Ishikawa (cell line): ENCODE measurements at regions not wholly inside any gene's neighbourhood (a gene's known extent, or its start where the extent isn't known, plus 50 kb on each side); places are given as distances from the start of the nearest gene placed in this dataset.

Source experiments
- CEBPB ChIP-seq: IDR thresholded peaks from 2 replicates; pipeline ENCODE4 v1.6.1; 2012
- CREB1 ChIP-seq: IDR thresholded peaks from 2 replicates; pipeline ENCODE4 v1.6.1; 2012; ENCODE audit warnings: low read depth
- EGR1 ChIP-seq: IDR thresholded peaks from 2 replicates; pipeline ENCODE4 v1.6.1; 2012
- EP300 ChIP-seq: IDR thresholded peaks from 2 replicates; pipeline ENCODE4 v1.6.1; 2012; ENCODE audit warnings: borderline replicate concordance
- FOXM1 ChIP-seq: IDR thresholded peaks from 2 replicates; pipeline ENCODE4 v1.6.1; 2012; ENCODE audit warnings: low read depth, borderline replicate concordance
- MAX ChIP-seq: IDR thresholded peaks from 2 replicates; pipeline ENCODE4 v1.6.1; 2012
- NFIC ChIP-seq: IDR thresholded peaks from 2 replicates; pipeline ENCODE4 v1.6.1; 2012
- RAD21 ChIP-seq: IDR thresholded peaks from 2 replicates; pipeline ENCODE4 v1.6.1; 2012; ENCODE audit warnings: low read depth
- TAF1 ChIP-seq: IDR thresholded peaks from 2 replicates; pipeline ENCODE4 v1.6.1; 2012; ENCODE audit warnings: low read depth, mild to moderate bottlenecking
- TCF12 ChIP-seq: IDR thresholded peaks from 2 replicates; pipeline ENCODE4 v1.6.1; 2012; ENCODE audit warnings: low read depth
- TEAD4 ChIP-seq: IDR thresholded peaks from 2 replicates; pipeline ENCODE4 v1.6.1; 2012
- USF1 ChIP-seq: IDR thresholded peaks from 2 replicates; pipeline ENCODE4 v1.6.1; 2012
- YY1 ChIP-seq: IDR thresholded peaks from 2 replicates; pipeline ENCODE4 v1.6.1; 2012; ENCODE audit warnings: low read depth
- ZBTB7A ChIP-seq: IDR thresholded peaks from 2 replicates; pipeline ENCODE4 v1.6.1; 2012; ENCODE audit warnings: low read depth
- TF ChIP-seq, protein P1 (sequence below): IDR thresholded peaks from 2 replicates; pipeline ENCODE4 v1.6.1; 2012; ENCODE audit warnings: low read depth, mild to moderate bottlenecking

GRCh38 chr13:50241479-50241878, 226.2 kb downstream of the KCNRG start:
- no peak for TF ChIP-seq USF1
- TF ChIP-seq EGR1 = no peak
- TF ChIP-seq MAX = no peak
- TF ChIP-seq NFIC = no peak
- no peak for TF ChIP-seq TCF12
- no peak for TF ChIP-seq YY1
- TF ChIP-seq FOXM1 = no peak

DNA sequence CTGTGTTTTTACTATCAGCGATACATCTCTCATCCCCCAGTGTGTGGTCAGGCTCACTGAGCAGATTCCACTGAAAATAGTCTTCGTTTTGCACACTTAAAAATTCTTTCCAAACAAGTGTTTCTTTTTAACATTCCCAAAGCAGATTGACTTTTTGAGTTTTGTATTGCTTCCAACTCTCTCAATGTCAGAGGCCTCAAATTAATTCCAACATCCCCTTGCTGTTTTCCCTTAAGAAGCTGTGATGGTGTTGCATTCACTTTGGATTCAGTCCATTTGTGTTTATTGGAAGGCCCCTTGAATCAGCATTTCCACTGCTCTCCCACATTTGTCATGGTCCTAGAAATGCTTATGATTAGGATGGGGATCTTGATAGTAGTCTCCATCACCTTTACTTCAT, 228.7 kb downstream of the KCNRG start:
- TF ChIP-seq RAD21 = no peak
- no peak for TF ChIP-seq EP300
- TF ChIP-seq NFIC = no peak
- no peak for TF ChIP-seq CEBPB
- no peak for TF ChIP-seq TCF12
- TF ChIP-seq EGR1 = no peak

DNA sequence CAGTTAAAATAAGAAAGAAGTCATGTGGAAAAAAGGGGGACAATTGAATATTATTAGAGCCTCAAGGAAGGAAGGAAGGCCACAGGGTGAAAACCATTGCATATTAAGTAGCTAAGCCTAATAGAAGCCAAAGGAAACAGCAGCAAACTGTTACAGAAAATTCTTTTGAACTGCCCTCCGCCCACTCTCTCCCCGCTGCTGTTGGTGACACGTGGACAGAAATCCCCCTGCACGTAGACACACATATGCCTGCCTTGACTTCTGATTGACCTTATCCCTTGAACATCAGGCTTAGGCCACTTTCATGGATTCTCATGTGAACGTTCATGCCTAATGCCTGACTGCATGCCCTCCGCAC, 229.1 kb downstream of the KCNRG start:
- TF ChIP-seq NFIC (no peak), TAF1 (no peak), FOXM1 (no peak), TEAD4 (no peak), USF1 (no peak), MAX (no peak), EP300 (no peak), TCF12 (no peak), YY1 (no peak), CEBPB (no peak), EGR1 (no peak), RAD21 (no peak), ZBTB7A (no peak), CREB1 (no peak)
- TF ChIP-seq, protein P1, sequence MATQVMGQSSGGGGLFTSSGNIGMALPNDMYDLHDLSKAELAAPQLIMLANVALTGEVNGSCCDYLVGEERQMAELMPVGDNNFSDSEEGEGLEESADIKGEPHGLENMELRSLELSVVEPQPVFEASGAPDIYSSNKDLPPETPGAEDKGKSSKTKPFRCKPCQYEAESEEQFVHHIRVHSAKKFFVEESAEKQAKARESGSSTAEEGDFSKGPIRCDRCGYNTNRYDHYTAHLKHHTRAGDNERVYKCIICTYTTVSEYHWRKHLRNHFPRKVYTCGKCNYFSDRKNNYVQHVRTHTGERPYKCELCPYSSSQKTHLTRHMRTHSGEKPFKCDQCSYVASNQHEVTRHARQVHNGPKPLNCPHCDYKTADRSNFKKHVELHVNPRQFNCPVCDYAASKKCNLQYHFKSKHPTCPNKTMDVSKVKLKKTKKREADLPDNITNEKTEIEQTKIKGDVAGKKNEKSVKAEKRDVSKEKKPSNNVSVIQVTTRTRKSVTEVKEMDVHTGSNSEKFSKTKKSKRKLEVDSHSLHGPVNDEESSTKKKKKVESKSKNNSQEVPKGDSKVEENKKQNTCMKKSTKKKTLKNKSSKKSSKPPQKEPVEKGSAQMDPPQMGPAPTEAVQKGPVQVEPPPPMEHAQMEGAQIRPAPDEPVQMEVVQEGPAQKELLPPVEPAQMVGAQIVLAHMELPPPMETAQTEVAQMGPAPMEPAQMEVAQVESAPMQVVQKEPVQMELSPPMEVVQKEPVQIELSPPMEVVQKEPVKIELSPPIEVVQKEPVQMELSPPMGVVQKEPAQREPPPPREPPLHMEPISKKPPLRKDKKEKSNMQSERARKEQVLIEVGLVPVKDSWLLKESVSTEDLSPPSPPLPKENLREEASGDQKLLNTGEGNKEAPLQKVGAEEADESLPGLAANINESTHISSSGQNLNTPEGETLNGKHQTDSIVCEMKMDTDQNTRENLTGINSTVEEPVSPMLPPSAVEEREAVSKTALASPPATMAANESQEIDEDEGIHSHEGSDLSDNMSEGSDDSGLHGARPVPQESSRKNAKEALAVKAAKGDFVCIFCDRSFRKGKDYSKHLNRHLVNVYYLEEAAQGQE = no peak

GRCh38 chr13:50244713-50245574, 229.7 kb downstream of the KCNRG start:
- no peak for TF ChIP-seq RAD21
- no peak for TF ChIP-seq TAF1
- TF ChIP-seq ZBTB7A = no peak
- TF ChIP-seq FOXM1 = no peak
- no peak for TF ChIP-seq NFIC
- no peak for TF ChIP-seq USF1
- no peak for TF ChIP-seq EP300
- no peak for TF ChIP-seq CREB1

- no peak for TF ChIP-seq EP300
- TF ChIP-seq NFIC = no peak
- TF ChIP-seq RAD21 = no peak
- no peak for TF ChIP-seq ZBTB7A
- TF ChIP-seq CEBPB = no peak
- no peak for TF ChIP-seq TCF12
- TF ChIP-seq MAX = no peak
- no peak for TF ChIP-seq TAF1
- TF ChIP-seq CREB1 = no peak
- TF ChIP-seq EGR1 = no peak
- no peak for TF ChIP-seq YY1
- TF ChIP-seq TEAD4 = no peak
- TF ChIP-seq, protein P1 = no peak
- TF ChIP-seq FOXM1 = no peak
- TF ChIP-seq USF1 = no peak
Measured at GRCh38 chr13:50247223-50247622, 232.0 kb downstream of the KCNRG start.
